Fibroblast of lung (primary cell): ENCODE measurements at regions not wholly inside any gene's neighbourhood (a gene's known extent, or its start where the extent isn't known, plus 50 kb on each side); places are given as distances from the start of the nearest gene placed in this dataset.

Source experiments
- DNase-seq, 2 donors: peaks; one replicate each; pipeline versions ENCODE4 v3.0.0 to v3.0.0-alpha.2; 2010; ENCODE audit warnings: low read depth in 2 of 2
- H2AFZ ChIP-seq: 2 replicates; pipeline ENCODE4 v1.5.1; 2012; ENCODE audit warnings: low read length, control low read depth, inconsistent platforms
- H3K27ac ChIP-seq: 2 replicates; pipeline ENCODE4 v1.5.1; 2011; ENCODE audit warnings: low read length, control low read depth; ENCODE audit not compliant: insufficient read depth
- H3K27me3 ChIP-seq: 2 replicates; pipeline ENCODE4 v1.5.1; 2011; ENCODE audit warnings: mild to moderate bottlenecking, low read length; ENCODE audit not compliant: control insufficient read depth, insufficient read depth
- H3K36me3 ChIP-seq: 2 replicates; pipeline ENCODE4 v1.5.1; 2011; ENCODE audit warnings: low read length; ENCODE audit not compliant: control insufficient read depth, insufficient read depth
- H3K4me1 ChIP-seq: 2 replicates; pipeline ENCODE4 v1.5.1; 2011; ENCODE audit warnings: low read length; ENCODE audit not compliant: control insufficient read depth, insufficient read depth; ENCODE audit errors: extremely low read depth
- H3K4me2 ChIP-seq: 2 replicates; pipeline ENCODE4 v1.5.1; 2011; ENCODE audit warnings: low read length, control low read depth; ENCODE audit not compliant: insufficient read depth; ENCODE audit errors: extremely low read depth
- H3K4me3 ChIP-seq, 4 experiments: fragments of 200-600 bp in 1 of 4; sonication (generic) in 1 of 4; replicated peaks in 1 of 4; 2 replicates each; pipeline ENCODE4 v1.5.1; 2011 to 2016; ENCODE audit warnings: low read length in 4 of 4, low read depth in 3 of 4, mild to moderate bottlenecking in 3 of 4, control low read depth in 2 of 4, inconsistent platforms in 1 of 4, mixed read lengths in 1 of 4; ENCODE audit not compliant: insufficient read depth in 1 of 4; ENCODE audit errors: control extremely low read depth in 1 of 4
- H3K79me2 ChIP-seq: 2 replicates; pipeline ENCODE4 v1.5.1; 2012; ENCODE audit warnings: mild to moderate bottlenecking, low read length, inconsistent platforms; ENCODE audit not compliant: control insufficient read depth, insufficient read depth
- H3K9ac ChIP-seq: 2 replicates; pipeline ENCODE4 v1.5.1; 2011; ENCODE audit warnings: mild to moderate bottlenecking, low read length, control low read depth; ENCODE audit not compliant: insufficient read depth
- H3K9me3 ChIP-seq: 2 replicates; pipeline ENCODE4 v1.5.1; 2012; ENCODE audit warnings: low read depth, low read length; ENCODE audit not compliant: control insufficient read depth, insufficient read depth
- H4K20me1 ChIP-seq: 2 replicates; pipeline ENCODE4 v1.5.1; 2011; ENCODE audit warnings: low read length; ENCODE audit not compliant: control insufficient read depth, insufficient read depth; ENCODE audit errors: extremely low read depth
- CTCF ChIP-seq, 2 donors: IDR thresholded peaks in 1 of 2; conservative IDR thresholded peaks in 1 of 2; 1 replicate in 1 of 2; 2 replicates in 1 of 2; pipeline ENCODE4 v1.5.1; 2011 to 2012; ENCODE audit warnings: low read length in 2 of 2, control low read depth in 1 of 2, inconsistent platforms in 1 of 2, low read depth in 1 of 2, mild to moderate bottlenecking in 1 of 2
- EZH2 ChIP-seq: IDR thresholded peaks from 2 replicates; pipeline ENCODE4 v1.5.1; 2012; ENCODE audit warnings: low read length, control low read depth, mild to moderate bottlenecking; ENCODE audit errors: missing control alignments

- Histone ChIP-seq H3K9ac (no peak overlapping the region), H3K4me2 (no peak overlapping the region), H3K4me1 (no peaks in the 10 kb centered on the region), H4K20me1 (no peaks in the 10 kb centered on the region), H3K4me3 (no peak overlapping the region), H2AFZ (no peak overlapping the region), H3K36me3 (no peaks in the 10 kb centered on the region), H3K27me3 (no peaks in the 10 kb centered on the region), H3K27ac (no peak overlapping the region), H3K79me2 (no peaks in the 10 kb centered on the region), H3K9me3 (no peaks in the 10 kb centered on the region)
- DNase-seq, result no peak
- no peak for TF ChIP-seq CTCF (conservative IDR thresholded peaks at IDR 0.05 in 1 of 2, IDR thresholded peaks at IDR 0.05 in 1 of 2; ENCODE audit: low read depth in 1 of 2, low read length in 2 of 2)
- TF ChIP-seq EZH2, result no peak
Measured at GRCh38 chr4:10289538-10289906, 167.7 kb downstream of the ZNF518B start.

- H3K4me2 ChIP-seq, result no peak overlapping the region
- no peak for TF ChIP-seq CTCF (conservative IDR thresholded peaks at IDR 0.05 in 1 of 2, IDR thresholded peaks at IDR 0.05 in 1 of 2; ENCODE audit: low read depth in 1 of 2, low read length in 2 of 2)
- no peak for TF ChIP-seq EZH2
- H3K36me3 ChIP-seq, result no peaks in the 10 kb centered on the region
- no peak overlapping the region for H2AFZ ChIP-seq
- no peaks in the 10 kb centered on the region for H4K20me1 ChIP-seq
- no peak overlapping the region for H3K9ac ChIP-seq
- no peak for DNase-seq
- no peaks in the 10 kb centered on the region for H3K4me1 ChIP-seq
- H3K4me3 ChIP-seq, result no peak overlapping the region
- no peaks in the 10 kb centered on the region for H3K9me3 ChIP-seq
- no peak overlapping the region for H3K27ac ChIP-seq
- no peaks in the 10 kb centered on the region for H3K27me3 ChIP-seq
- no peaks in the 10 kb centered on the region for H3K79me2 ChIP-seq
Measured at GRCh38 chr4:10288830-10289537, 168.2 kb downstream of the ZNF518B start.

- no peaks in the 10 kb centered on the region for H3K36me3 ChIP-seq
- no peak overlapping the region for H2AFZ ChIP-seq
- H3K9me3 ChIP-seq, result no peaks in the 10 kb centered on the region
- H3K27me3 ChIP-seq, result no peaks in the 10 kb centered on the region
- no peak overlapping the region for H3K4me3 ChIP-seq
- no peaks in the 10 kb centered on the region for H3K79me2 ChIP-seq
- H3K27ac ChIP-seq, result no peak overlapping the region
- H4K20me1 ChIP-seq, result no peaks in the 10 kb centered on the region
- no peak overlapping the region for H3K9ac ChIP-seq
- TF ChIP-seq CTCF (conservative IDR thresholded peaks at IDR 0.05 in 1 of 2, IDR thresholded peaks at IDR 0.05 in 1 of 2; ENCODE audit: low read depth in 1 of 2, low read length in 2 of 2) (no peak), EZH2 (no peak)
- no peak for DNase-seq
- no peak overlapping the region for H3K4me2 ChIP-seq
- no peaks in the 10 kb centered on the region for H3K4me1 ChIP-seq
Measured at GRCh38 chr4:10285028-10285427, 168.4 kb upstream of the WDR1 start.
